HCT116 (cell line): ENCODE measurements at regions not wholly inside any gene's neighbourhood (a gene's known extent, or its start where the extent isn't known, plus 50 kb on each side); places are given as distances from the start of the nearest gene placed in this dataset.

ENCODE experiments used
- ATAC-seq: fragments of 200-7000 bp; cut with Tn5 transposase; 2 replicates; pipeline ENCODE4 v1.9.1; 2020; ENCODE audit warnings: mild to moderate bottlenecking, moderate library complexity
- BruUV-seq: library from RNA; stranded (reverse); fragments of 400-500 nt; replicated peaks from 2 replicates; lab custom pipeline; 2021; lab: Mats Ljungman, UMichigan
- CTCF ChIA-PET: fragments of 300-600 bp; sonication (Branson Sonifier 250); formaldehyde crosslinking; loops from one replicate; lab custom pipeline; 2021; ENCODE audit warnings: antibody characterized with exemption; lab: Charles Lee
- POLR2A ChIA-PET: fragments of 300-600, 350-600 bp; sonication (Branson Sonifier 250); formaldehyde crosslinking; loops from one replicate; lab custom pipeline; 2021; ENCODE audit warnings: antibody characterized with exemption; lab: Charles Lee
- RAD21 ChIA-PET, 2 experiments: fragments of 300-600 bp; sonication (Branson Sonifier 250); formaldehyde crosslinking; loops; one replicate each; lab custom pipeline; 2023; ENCODE audit warnings: low total read pairs in 2 of 2; ENCODE audit not compliant: uncharacterized antibody in 2 of 2, unreplicated experiment in 2 of 2, low non-redundant PET in 1 of 2; lab: Charles Lee
- DNase-seq: peaks from one replicate; pipeline ENCODE4 v3.0.0-alpha.2; 2010; ENCODE audit warnings: low read depth, low spot score
- H2AFZ ChIP-seq: fragments of 200-600 bp; shearing (Covaris generic), sonication (generic); 2 replicates; pipeline ENCODE4 v1.6.1; 2017; ENCODE audit warnings: low read depth, mixed run types, mixed read lengths, antibody characterized with exemption, low read length; ENCODE audit not compliant: poor library complexity, severe bottlenecking
- H3K27ac ChIP-seq: 2 replicates; pipeline ENCODE4 v1.5.1; 2012; ENCODE audit warnings: low read depth, low read length
- H3K27me3 ChIP-seq: fragments of 200-600 bp; sonication (generic); 2 replicates; pipeline ENCODE4 v1.6.1; 2016; ENCODE audit warnings: mixed run types, low read length, mixed read lengths; ENCODE audit not compliant: insufficient read depth
- H3K36me3 ChIP-seq, 2 experiments: fragments of 200-500 bp in 1 of 2; fragments of 200-600 bp in 1 of 2; sonication (Bioruptor generic) in 1 of 2; sonication (generic) in 1 of 2; 2 replicates each; pipeline versions ENCODE4 v1.5.1 to v1.6.1; 2014 to 2016; ENCODE audit warnings: low read length in 2 of 2, inconsistent platforms in 1 of 2, mixed read lengths in 1 of 2, mixed run types in 1 of 2; ENCODE audit not compliant: insufficient read depth in 2 of 2, control insufficient read depth in 1 of 2
- H3K4me1 ChIP-seq, 2 experiments: fragments of 200-600 bp in 1 of 2; sonication (generic) in 1 of 2; 2 replicates each; pipeline versions ENCODE4 v1.5.1 to v1.6.1; 2012 to 2017; ENCODE audit warnings: low read length in 2 of 2, inconsistent platforms in 1 of 2, mild to moderate bottlenecking in 1 of 2, mixed read lengths in 1 of 2, mixed run types in 1 of 2, moderate library complexity in 1 of 2; ENCODE audit not compliant: insufficient read depth in 2 of 2, control insufficient read depth in 1 of 2
- H3K4me2 ChIP-seq: fragments of 200-600 bp; sonication (generic); 2 replicates; pipeline ENCODE4 v1.6.1; 2017; ENCODE audit warnings: mixed run types, low read length, mixed read lengths
- H3K4me3 ChIP-seq, 2 experiments: fragments of 200-600 bp in 1 of 2; sonication (generic) in 1 of 2; replicated peaks in 1 of 2; 2 replicates each; pipeline ENCODE4 v1.5.1; 2011 to 2016; ENCODE audit warnings: low read length in 2 of 2, control low read depth in 1 of 2, low read depth in 1 of 2, mild to moderate bottlenecking in 1 of 2, mixed read lengths in 1 of 2, mixed run types in 1 of 2
- H3K79me2 ChIP-seq: fragments of 200-600 bp; sonication (generic); 2 replicates; pipeline ENCODE4 v1.6.1; 2017; ENCODE audit warnings: mild to moderate bottlenecking, mixed run types, low read length, moderate library complexity, mixed read lengths; ENCODE audit not compliant: insufficient read depth
- H3K9ac ChIP-seq: fragments of 200-600 bp; sonication (generic); 2 replicates; pipeline ENCODE4 v1.6.1; 2016; ENCODE audit warnings: low read length, mixed read lengths
- H3K9me2 ChIP-seq: fragments of 200-600 bp; sonication (generic), shearing (Covaris generic); 2 replicates; pipeline ENCODE4 v1.6.1; 2017; ENCODE audit warnings: mixed run types, mild to moderate bottlenecking, moderate library complexity; ENCODE audit not compliant: insufficient read depth
- H3K9me3 ChIP-seq, 2 experiments: fragments of 200-500 bp in 1 of 2; fragments of 200-600 bp in 1 of 2; sonication (Bioruptor generic) in 1 of 2; sonication (generic) in 1 of 2; 2 replicates each; pipeline ENCODE4 v1.6.1; 2014 to 2017; ENCODE audit warnings: low read length in 2 of 2, mixed read lengths in 2 of 2, inconsistent platforms in 1 of 2, low read depth in 1 of 2, mild to moderate bottlenecking in 1 of 2, mixed run types in 1 of 2, moderate library complexity in 1 of 2; ENCODE audit not compliant: control insufficient read depth in 1 of 2, insufficient read depth in 1 of 2
- H4K20me1 ChIP-seq: fragments of 200-600 bp; sonication (generic), shearing (Covaris generic); 2 replicates; pipeline ENCODE4 v1.6.1; 2017; ENCODE audit warnings: mixed run types, mild to moderate bottlenecking, moderate library complexity; ENCODE audit not compliant: insufficient read depth
- CBX3 ChIP-seq: IDR thresholded peaks from 2 replicates; pipeline ENCODE4 v1.6.1; 2012; ENCODE audit warnings: low read depth
- EZH2phosphoT487 ChIP-seq: fragments of 200-600 bp; IDR thresholded peaks from 2 replicates; pipeline ENCODE4 v1.6.1; 2018; ENCODE audit warnings: antibody characterized with exemption, borderline replicate concordance
- REST ChIP-seq: IDR thresholded peaks from 2 replicates; pipeline ENCODE4 v1.6.1; 2012; ENCODE audit warnings: low read depth
- SIN3A ChIP-seq: IDR thresholded peaks from 2 replicates; pipeline ENCODE4 v1.6.1; 2012; ENCODE audit warnings: low read depth
- SP1 ChIP-seq: IDR thresholded peaks from 2 replicates; pipeline ENCODE4 v1.6.1; 2012; ENCODE audit warnings: low read depth
- ZBTB33 ChIP-seq: IDR thresholded peaks from 2 replicates; pipeline ENCODE4 v1.6.1; 2011; ENCODE audit warnings: mild to moderate bottlenecking, low read length, moderate library complexity; ENCODE audit not compliant: insufficient replicate concordance; ENCODE audit errors: extremely low read depth
- ZNF274 ChIP-seq: fragments of 200-500 bp; sonication (Bioruptor generic); IDR thresholded peaks from 2 replicates; pipeline ENCODE4 v1.6.1; 2014; ENCODE audit warnings: mild to moderate bottlenecking, low read depth, low read length, inconsistent platforms
- intact Hi-C: fragments of 100-400 bp; cut with micrococcal nuclease; formaldehyde crosslinking; loops from 2 replicates; pipeline ENCODE4 v1.10.0; 2022

GRCh38 chr10:3548702-3549101 lies 236.3 kb downstream of the KLF6 start:
- H3K27me3 ChIP-seq, result no peaks in the 10 kb centered on the region
- ChIA-PET RAD21 (no interaction called here), CTCF (no interaction called here), POLR2A (no interaction called here)
- H3K4me2 ChIP-seq, result no peak overlapping the region
- no peak for ATAC-seq
- H3K4me3 ChIP-seq, result no peak overlapping the region
- no peak overlapping the region for H3K27ac ChIP-seq
- no peaks in the 10 kb centered on the region for H3K36me3 ChIP-seq
- intact Hi-C loops, result no loop called here
- no peak for TF ChIP-seq CBX3
- no peak for TF ChIP-seq SP1
- no peak for TF ChIP-seq SIN3A
- TF ChIP-seq EZH2phosphoT487, result no peak
- TF ChIP-seq REST, result no peak
- TF ChIP-seq ZBTB33, result no peak
- no peak for TF ChIP-seq ZNF274
- H2AFZ ChIP-seq, result no peak overlapping the region
- no TSS peak for BruUV-seq
- no peak for DNase-seq
- H3K9me2 ChIP-seq, result no peaks in the 10 kb centered on the region
- H3K9me3 ChIP-seq, result no peaks in the 10 kb centered on the region; a peak in 1 of 4 replicates
- peaks cover 0 to 4% of the 10 kb centered on the region in 2 experiments; a peak in 1 of 4 replicates for H3K4me1 ChIP-seq
- no peaks in the 10 kb centered on the region for H3K79me2 ChIP-seq
- no peak overlapping the region for H3K9ac ChIP-seq
- no peaks in the 10 kb centered on the region for H4K20me1 ChIP-seq
